A673 (cell line): ENCODE measurements at regions not wholly inside any gene's neighbourhood (a gene's known extent, or its start where the extent isn't known, plus 50 kb on each side); places are given as distances from the start of the nearest gene placed in this dataset.
"Not testable (repeated sequence)": the region's sequence is repeated elsewhere in the genome, so short reads cannot be mapped to it uniquely, and the experiment has no call there.

Source experiments
- BruUV-seq: library from RNA; stranded (reverse); fragments of 400-500 nt; replicated peaks from 2 replicates; lab custom pipeline; 2021; lab: Mats Ljungman, UMichigan
- CTCF ChIA-PET: fragments of 300-600 bp; sonication (Branson Sonifier 250); formaldehyde crosslinking; loops from one replicate; lab custom pipeline; 2022; ENCODE audit warnings: antibody characterized with exemption; lab: Charles Lee
- POLR2A ChIA-PET: fragments of 300-600 bp; sonication (Branson Sonifier 250); formaldehyde crosslinking; loops from one replicate; lab custom pipeline; 2022; ENCODE audit warnings: antibody characterized with exemption; ENCODE audit not compliant: low non-redundant PET; lab: Charles Lee
- DNase-seq: peaks from one replicate; pipeline ENCODE4 v3.0.0-alpha.2; 2015; ENCODE audit warnings: low spot score
- H3K27ac ChIP-seq: fragments of 200-600 bp; sonication (generic); 2 replicates; pipeline ENCODE4 v1.5.1; 2016; ENCODE audit warnings: mixed run types, low read depth, mild to moderate bottlenecking, mixed read lengths, antibody characterized with exemption, low read length; ENCODE audit not compliant: poor library complexity, severe bottlenecking
- H3K27me3 ChIP-seq: fragments of 200-600 bp; sonication (generic); replicated peaks from 2 replicates; pipeline ENCODE4 v1.6.1; 2017; ENCODE audit warnings: mixed run types, low read depth, mild to moderate bottlenecking, mixed read lengths, antibody characterized with exemption, low read length; ENCODE audit not compliant: insufficient read depth, poor library complexity
- H3K36me3 ChIP-seq: fragments of 200-600 bp; sonication (generic); 2 replicates; pipeline ENCODE4 v1.6.1; 2016; ENCODE audit warnings: mixed run types, mild to moderate bottlenecking, mixed read lengths, antibody characterized with exemption, low read length; ENCODE audit not compliant: insufficient read depth, poor library complexity, severe bottlenecking
- H3K4me1 ChIP-seq: fragments of 200-600 bp; sonication (generic); 2 replicates; pipeline ENCODE4 v1.6.1; 2017; ENCODE audit warnings: mixed run types, mild to moderate bottlenecking, mixed read lengths, antibody characterized with exemption, low read length; ENCODE audit not compliant: insufficient read depth, poor library complexity, severe bottlenecking
- H3K4me3 ChIP-seq: fragments of 200-600 bp; sonication (generic); 2 replicates; pipeline ENCODE4 v1.5.1; 2016; ENCODE audit warnings: low read depth, mixed run types, mild to moderate bottlenecking, mixed read lengths, low read length; ENCODE audit not compliant: poor library complexity, severe bottlenecking
- H3K9me3 ChIP-seq: fragments of 200-600 bp; sonication (generic); 2 replicates; pipeline ENCODE4 v1.6.1; 2016; ENCODE audit warnings: mixed run types, low read depth, mild to moderate bottlenecking, mixed read lengths, antibody characterized with exemption, low read length; ENCODE audit not compliant: poor library complexity, severe bottlenecking
- CTCF ChIP-seq: fragments of 300-800, 200-600 bp; sonication (generic); conservative IDR thresholded peaks from 2 replicates; pipeline ENCODE4 v1.5.1; 2017; ENCODE audit warnings: low read depth, mild to moderate bottlenecking, antibody characterized with exemption, low read length, moderate library complexity, mixed read lengths
- EZH2 ChIP-seq: fragments of 200-600 bp; sonication (generic); IDR thresholded peaks from 2 replicates; pipeline ENCODE4 v1.6.1; 2017; ENCODE audit warnings: borderline replicate concordance, low read depth, mild to moderate bottlenecking, mixed read lengths, antibody characterized with exemption, low read length; ENCODE audit not compliant: poor library complexity, severe bottlenecking
- intact Hi-C: fragments of 100-400 bp; cut with micrococcal nuclease; formaldehyde crosslinking; loops from one replicate; pipeline ENCODE4 v1.10.0; 2022; ENCODE audit not compliant: unreplicated experiment

- no peak for DNase-seq
- no peak for TF ChIP-seq EZH2
- no peak for TF ChIP-seq CTCF
- intact Hi-C loops = no loop called here
- Histone ChIP-seq H3K27me3 (no peaks in the 10 kb centered on the region), H3K27ac (no peak overlapping the region), H3K9me3 (no peaks in the 10 kb centered on the region), H3K4me3 (no peak overlapping the region), H3K4me1 (no peaks in the 10 kb centered on the region), H3K36me3 (no peaks in the 10 kb centered on the region)
- POLR2A ChIA-PET = no interaction called here
- CTCF ChIA-PET = no interaction called here
- BruUV-seq = no TSS peak
Observed at GRCh38 chr3:15877813-15878212, 80.0 kb upstream of the ANKRD28 start.

DNA sequence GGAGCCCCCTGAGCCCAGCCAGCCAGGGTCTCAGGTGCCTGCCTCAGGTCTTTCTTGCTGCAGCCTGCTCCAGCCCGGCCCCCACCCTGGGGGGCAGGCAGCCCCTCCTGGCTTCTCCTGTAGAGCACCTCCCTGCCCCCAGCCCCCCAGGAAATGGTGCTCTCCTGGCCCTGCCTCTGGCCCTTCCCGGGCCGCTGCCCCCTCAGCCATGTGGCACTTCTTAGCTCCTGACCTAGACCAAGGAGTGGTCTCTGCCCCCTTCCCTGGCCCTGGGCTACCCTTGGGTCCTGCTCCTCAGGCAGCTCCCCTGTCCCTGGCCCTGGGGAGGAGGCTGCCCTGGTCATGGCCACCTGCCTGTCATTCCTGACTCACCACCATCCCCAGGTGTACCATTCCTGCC, 82.0 kb upstream of the ANKRD28 start:
- H3K4me1 ChIP-seq, DNase-seq, H3K27ac ChIP-seq, POLR2A ChIA-PET, H3K27me3 ChIP-seq, H3K36me3 ChIP-seq, H3K4me3 ChIP-seq, BruUV-seq, intact Hi-C loops, H3K9me3 ChIP-seq, CTCF ChIA-PET: not testable (repeated sequence)

DNA sequence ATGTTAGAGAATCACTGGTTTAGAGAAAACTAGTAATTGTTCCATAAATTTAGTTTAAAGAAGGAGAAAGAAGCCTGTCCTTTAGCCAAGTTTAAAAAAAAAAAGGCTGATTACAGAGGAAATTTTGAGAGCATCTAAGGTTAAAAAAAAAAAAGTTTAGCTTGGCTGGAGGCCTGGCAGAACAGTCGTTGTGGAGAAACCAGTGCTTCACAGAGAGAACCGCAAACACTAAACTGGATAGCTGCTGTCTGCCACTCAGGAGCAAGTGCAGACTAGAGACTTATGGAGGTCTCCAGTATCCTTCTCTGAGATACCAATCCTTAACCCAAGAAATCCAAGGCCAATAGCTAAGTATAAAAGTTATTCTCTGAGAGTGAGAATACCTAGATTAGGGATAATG, 84.8 kb upstream of the ANKRD28 start:
- H3K4me3 ChIP-seq = no peak overlapping the region
- no peak overlapping the region for H3K27ac ChIP-seq
- H3K27me3 ChIP-seq = no peaks in the 10 kb centered on the region
- H3K4me1 ChIP-seq = no peaks in the 10 kb centered on the region
- ChIA-PET CTCF (interaction anchor here (0.6 kb wide), 1 partner anchor 326 kb away, joined by 3 read pairs; no protein-coding TSS in a partner anchor), POLR2A (no interaction called here)
- TF ChIP-seq CTCF (no peak), EZH2 (no peak)
- DNase-seq = no peak
- H3K9me3 ChIP-seq = no peaks in the 10 kb centered on the region
- H3K36me3 ChIP-seq = no peaks in the 10 kb centered on the region
- BruUV-seq = no TSS peak
- intact Hi-C loops = no loop called here

DNA sequence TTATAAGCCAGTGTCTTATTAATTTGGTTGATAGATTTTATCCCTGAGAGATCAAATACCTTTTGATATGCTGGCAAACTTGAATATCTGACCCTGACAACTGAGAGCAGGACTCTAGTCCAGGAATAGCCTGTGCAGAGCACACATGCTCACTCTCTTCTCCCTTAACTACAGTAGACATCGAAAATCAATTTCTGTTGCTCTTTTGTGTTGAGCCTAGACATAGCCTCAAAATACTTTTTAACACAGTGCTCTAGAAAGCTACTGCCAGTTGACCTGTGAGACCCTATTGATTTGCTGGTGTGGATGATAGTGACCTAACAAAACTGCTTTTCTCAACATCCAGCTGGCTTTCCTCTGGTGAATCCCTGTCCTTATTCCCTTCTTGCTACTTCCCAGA, 86.4 kb upstream of the ANKRD28 start:
- Histone ChIP-seq H3K27me3 (no peaks in the 10 kb centered on the region), H3K4me3 (no peak overlapping the region), H3K9me3 (no peaks in the 10 kb centered on the region), H3K36me3 (no peaks in the 10 kb centered on the region), H3K4me1 (no peaks in the 10 kb centered on the region), H3K27ac (no peak overlapping the region)
- DNase-seq = no peak
- CTCF ChIA-PET = no interaction called here
- no TSS peak for BruUV-seq
- intact Hi-C loops = no loop called here
- POLR2A ChIA-PET = no interaction called here
- TF ChIP-seq EZH2 (no peak), CTCF (no peak)
